ENCODE measurements at regions not wholly inside any gene's neighbourhood (a gene's known extent, or its start where the extent isn't known, plus 50 kb on each side); places are given as distances from the start of the nearest gene placed in this dataset.
A peak's percentile ranks its signal among the peaks of the same experiment; 100 is the strongest.

DNA sequence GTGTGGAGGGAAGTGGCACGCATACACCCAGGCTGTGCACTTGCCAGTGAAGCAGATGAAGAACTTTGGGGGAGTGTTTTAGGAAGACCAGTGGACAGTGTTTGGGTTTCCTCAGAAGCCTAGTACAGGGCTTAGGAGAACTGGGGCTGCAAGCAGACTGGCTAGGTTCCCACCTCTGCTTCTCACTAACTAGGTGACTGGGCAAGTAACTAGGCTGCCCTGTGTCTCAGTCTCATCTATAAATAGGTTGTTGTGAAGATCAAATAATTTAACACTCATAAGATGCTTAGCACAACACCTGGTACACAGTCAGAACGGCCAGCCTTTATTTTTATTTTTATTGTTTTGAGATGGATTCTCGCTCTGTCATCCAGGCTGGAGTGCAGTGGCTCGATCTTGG is 312.1 kb downstream of the CDH26 start:
- H3K27me3 ChIP-seq (ENCODE audit: control insufficient read depth, insufficient read depth, low read length) = peaks cover 2% of the 10 kb centered on the region; the same call in 1 of the 2 replicates
- no peak overlapping the region for H3K4me3 ChIP-seq (ENCODE audit: low read depth, low read length)
- TF ChIP-seq, protein P1, sequence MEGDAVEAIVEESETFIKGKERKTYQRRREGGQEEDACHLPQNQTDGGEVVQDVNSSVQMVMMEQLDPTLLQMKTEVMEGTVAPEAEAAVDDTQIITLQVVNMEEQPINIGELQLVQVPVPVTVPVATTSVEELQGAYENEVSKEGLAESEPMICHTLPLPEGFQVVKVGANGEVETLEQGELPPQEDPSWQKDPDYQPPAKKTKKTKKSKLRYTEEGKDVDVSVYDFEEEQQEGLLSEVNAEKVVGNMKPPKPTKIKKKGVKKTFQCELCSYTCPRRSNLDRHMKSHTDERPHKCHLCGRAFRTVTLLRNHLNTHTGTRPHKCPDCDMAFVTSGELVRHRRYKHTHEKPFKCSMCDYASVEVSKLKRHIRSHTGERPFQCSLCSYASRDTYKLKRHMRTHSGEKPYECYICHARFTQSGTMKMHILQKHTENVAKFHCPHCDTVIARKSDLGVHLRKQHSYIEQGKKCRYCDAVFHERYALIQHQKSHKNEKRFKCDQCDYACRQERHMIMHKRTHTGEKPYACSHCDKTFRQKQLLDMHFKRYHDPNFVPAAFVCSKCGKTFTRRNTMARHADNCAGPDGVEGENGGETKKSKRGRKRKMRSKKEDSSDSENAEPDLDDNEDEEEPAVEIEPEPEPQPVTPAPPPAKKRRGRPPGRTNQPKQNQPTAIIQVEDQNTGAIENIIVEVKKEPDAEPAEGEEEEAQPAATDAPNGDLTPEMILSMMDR (IDR thresholded peaks at IDR 0.05; ENCODE audit: insufficient read depth, low read depth, low read length) = no peak
- CTCF ChIA-PET = no interaction called here
- no peak for DNase-seq (ENCODE audit: low read depth)
- POLR2A ChIA-PET = no interaction called here
- H3K36me3 ChIP-seq (ENCODE audit: control insufficient read depth, insufficient read depth, low read length) = no peaks in the 10 kb centered on the region

DNA sequence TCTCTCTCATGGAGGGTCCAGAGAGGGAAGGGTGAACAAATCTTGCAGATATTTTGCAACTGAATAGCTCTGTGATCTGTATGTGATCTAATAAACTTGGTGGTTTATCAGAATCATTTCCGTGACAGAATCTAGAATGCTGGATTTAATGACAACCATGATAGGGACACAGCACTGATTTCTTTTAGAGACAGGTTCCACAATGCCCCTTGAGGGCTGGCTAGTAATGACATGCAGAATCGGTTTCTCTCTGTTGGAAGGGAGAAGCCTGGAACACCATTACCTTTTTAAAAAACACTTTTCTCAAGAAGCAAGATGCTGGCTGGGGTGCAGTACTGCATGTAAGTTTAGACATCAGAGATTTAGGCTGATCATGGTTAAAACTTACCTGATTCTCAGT is 313.4 kb downstream of the CDH26 start:
- Histone ChIP-seq H3K27me3 (ENCODE audit: control insufficient read depth, insufficient read depth, low read length) (peaks cover 2% of the 10 kb centered on the region; the same call in 1 of the 2 replicates), H3K36me3 (ENCODE audit: control insufficient read depth, insufficient read depth, low read length) (no peaks in the 10 kb centered on the region), H3K4me3 (ENCODE audit: low read depth, low read length) (no peak overlapping the region)
- no peak for DNase-seq (ENCODE audit: low read depth)
- POLR2A ChIA-PET = no interaction called here
- TF ChIP-seq, protein P1 (IDR thresholded peaks at IDR 0.05; ENCODE audit: insufficient read depth, low read depth, low read length) = peak; percentile 44
- CTCF ChIA-PET = interaction anchor here (0.6 to 1.6 kb wide), 4 partner anchors 8 to 982 kb away, joined by 3 to 6 read pairs (median 4); no protein-coding TSS in a partner anchor

DNA sequence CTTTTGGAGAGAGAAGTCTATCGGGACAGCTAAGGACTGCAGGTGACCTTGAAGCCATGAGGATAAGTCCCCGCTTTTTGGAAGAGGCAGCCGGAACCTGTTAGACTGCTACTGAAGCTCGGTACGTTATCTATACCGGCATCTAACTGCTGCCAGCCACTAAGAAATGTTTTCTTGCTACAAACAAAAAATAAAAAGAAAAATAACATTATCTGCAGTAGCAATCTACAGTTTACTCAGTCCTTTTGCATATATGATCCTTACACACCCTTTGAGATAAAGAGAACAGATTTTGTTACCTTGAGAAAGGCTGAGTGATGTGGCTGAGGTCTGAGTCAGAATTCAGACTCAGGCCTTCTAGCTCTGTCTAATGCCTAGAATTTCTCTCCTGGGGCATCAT is 314.6 kb downstream of the CDH26 start:
- Histone ChIP-seq H3K4me3 (ENCODE audit: low read depth, low read length) (no peak overlapping the region), H3K36me3 (ENCODE audit: control insufficient read depth, insufficient read depth, low read length) (no peaks in the 10 kb centered on the region), H3K27me3 (ENCODE audit: control insufficient read depth, insufficient read depth, low read length) (peaks cover 2% of the 10 kb centered on the region; the same call in 1 of the 2 replicates)
- ChIA-PET CTCF (interaction anchor here (1.2 to 1.6 kb wide), 2 partner anchors 10 kb away, joined by 4 to 6 read pairs; no protein-coding TSS in a partner anchor), POLR2A (no interaction called here)
- TF ChIP-seq, protein P1 (IDR thresholded peaks at IDR 0.05; ENCODE audit: insufficient read depth, low read depth, low read length) = no peak
- no peak for DNase-seq (ENCODE audit: low read depth)

DNA sequence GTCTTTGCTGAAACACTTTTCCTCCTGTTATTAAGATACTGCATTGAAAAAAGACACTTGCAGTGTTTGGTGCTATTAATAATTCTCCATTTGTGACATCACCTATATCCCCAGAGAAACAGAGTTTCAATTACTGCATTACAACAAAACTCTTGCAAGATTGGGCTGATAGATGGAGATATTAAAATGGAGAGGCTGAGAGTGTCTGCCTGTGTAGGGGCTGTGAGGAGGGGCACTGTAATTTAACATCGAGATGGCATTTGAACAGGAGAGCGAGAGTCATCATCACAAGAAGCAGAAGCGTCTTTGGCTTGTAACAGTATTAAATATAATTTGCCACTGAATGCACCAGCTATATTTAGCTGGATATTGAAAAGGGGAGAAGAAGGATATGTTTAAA is 316.5 kb downstream of the CDH26 start:
- TF ChIP-seq, protein P1 (IDR thresholded peaks at IDR 0.05; ENCODE audit: insufficient read depth, low read depth, low read length) = no peak
- no peaks in the 10 kb centered on the region for H3K36me3 ChIP-seq (ENCODE audit: control insufficient read depth, insufficient read depth, low read length)
- H3K27me3 ChIP-seq (ENCODE audit: control insufficient read depth, insufficient read depth, low read length) = peaks cover 2% of the 10 kb centered on the region; the same call in 1 of the 2 replicates
- no peak for DNase-seq (ENCODE audit: low read depth)
- no peak overlapping the region for H3K4me3 ChIP-seq (ENCODE audit: low read depth, low read length)
- POLR2A ChIA-PET = no interaction called here
- CTCF ChIA-PET = interaction anchor here (1.8 kb wide), 1 partner anchor 12 kb away, joined by 5 read pairs; no protein-coding TSS in a partner anchor

DNA sequence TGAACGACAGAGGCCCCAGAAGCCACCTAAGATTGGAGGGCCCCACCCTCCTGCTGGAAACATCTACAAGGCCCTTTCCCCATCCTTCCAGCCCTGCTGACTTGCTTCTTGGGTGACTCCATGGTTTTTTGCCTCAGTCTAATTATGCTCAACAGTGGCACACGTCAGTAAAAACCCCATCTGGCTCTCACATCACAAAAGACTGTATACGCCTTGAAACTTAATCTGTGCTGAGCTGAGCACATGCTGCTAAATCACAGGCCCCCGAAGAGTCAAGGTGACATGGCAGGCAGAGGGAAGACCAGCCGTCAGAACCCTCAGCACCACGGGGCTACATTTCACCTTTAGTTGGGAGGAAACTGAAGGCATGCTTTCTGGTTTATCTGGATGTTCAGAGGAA is 323.1 kb downstream of the CDH26 start:
- CTCF ChIA-PET = interaction anchor here (1.7 kb wide), 1 partner anchor 18 kb away, joined by 5 read pairs; no protein-coding TSS in a partner anchor
- TF ChIP-seq, protein P1 (IDR thresholded peaks at IDR 0.05; ENCODE audit: insufficient read depth, low read depth, low read length) = no peak
- no peaks in the 10 kb centered on the region for H3K27me3 ChIP-seq (ENCODE audit: control insufficient read depth, insufficient read depth, low read length)
- DNase-seq (ENCODE audit: low read depth) = no peak
- no peak overlapping the region for H3K4me3 ChIP-seq (ENCODE audit: low read depth, low read length)
- POLR2A ChIA-PET = no interaction called here
- no peaks in the 10 kb centered on the region for H3K36me3 ChIP-seq (ENCODE audit: control insufficient read depth, insufficient read depth, low read length)
